A673 (cell line): ENCODE measurements at regions not wholly inside any gene's neighbourhood (a gene's known extent, or its start where the extent isn't known, plus 50 kb on each side); places are given as distances from the start of the nearest gene placed in this dataset.

Experiments used
- BruUV-seq: library from RNA; stranded (reverse); fragments of 400-500 nt; replicated peaks from 2 replicates; lab custom pipeline; 2021; lab: Mats Ljungman, UMichigan
- CTCF ChIA-PET: fragments of 300-600 bp; sonication (Branson Sonifier 250); formaldehyde crosslinking; loops from one replicate; lab custom pipeline; 2022; ENCODE audit warnings: antibody characterized with exemption; lab: Charles Lee
- POLR2A ChIA-PET: fragments of 300-600 bp; sonication (Branson Sonifier 250); formaldehyde crosslinking; loops from one replicate; lab custom pipeline; 2022; ENCODE audit warnings: antibody characterized with exemption; ENCODE audit not compliant: low non-redundant PET; lab: Charles Lee
- DNase-seq: peaks from one replicate; pipeline ENCODE4 v3.0.0-alpha.2; 2015; ENCODE audit warnings: low spot score
- H3K27ac ChIP-seq: fragments of 200-600 bp; sonication (generic); 2 replicates; pipeline ENCODE4 v1.5.1; 2016; ENCODE audit warnings: mixed run types, low read depth, mild to moderate bottlenecking, mixed read lengths, antibody characterized with exemption, low read length; ENCODE audit not compliant: poor library complexity, severe bottlenecking
- H3K27me3 ChIP-seq: fragments of 200-600 bp; sonication (generic); replicated peaks from 2 replicates; pipeline ENCODE4 v1.6.1; 2017; ENCODE audit warnings: mixed run types, low read depth, mild to moderate bottlenecking, mixed read lengths, antibody characterized with exemption, low read length; ENCODE audit not compliant: insufficient read depth, poor library complexity
- H3K36me3 ChIP-seq: fragments of 200-600 bp; sonication (generic); 2 replicates; pipeline ENCODE4 v1.6.1; 2016; ENCODE audit warnings: mixed run types, mild to moderate bottlenecking, mixed read lengths, antibody characterized with exemption, low read length; ENCODE audit not compliant: insufficient read depth, poor library complexity, severe bottlenecking
- H3K4me1 ChIP-seq: fragments of 200-600 bp; sonication (generic); 2 replicates; pipeline ENCODE4 v1.6.1; 2017; ENCODE audit warnings: mixed run types, mild to moderate bottlenecking, mixed read lengths, antibody characterized with exemption, low read length; ENCODE audit not compliant: insufficient read depth, poor library complexity, severe bottlenecking
- H3K4me3 ChIP-seq: fragments of 200-600 bp; sonication (generic); 2 replicates; pipeline ENCODE4 v1.5.1; 2016; ENCODE audit warnings: low read depth, mixed run types, mild to moderate bottlenecking, mixed read lengths, low read length; ENCODE audit not compliant: poor library complexity, severe bottlenecking
- H3K9me3 ChIP-seq: fragments of 200-600 bp; sonication (generic); 2 replicates; pipeline ENCODE4 v1.6.1; 2016; ENCODE audit warnings: mixed run types, low read depth, mild to moderate bottlenecking, mixed read lengths, antibody characterized with exemption, low read length; ENCODE audit not compliant: poor library complexity, severe bottlenecking
- CTCF ChIP-seq: fragments of 300-800, 200-600 bp; sonication (generic); conservative IDR thresholded peaks from 2 replicates; pipeline ENCODE4 v1.5.1; 2017; ENCODE audit warnings: low read depth, mild to moderate bottlenecking, antibody characterized with exemption, low read length, moderate library complexity, mixed read lengths
- EZH2 ChIP-seq: fragments of 200-600 bp; sonication (generic); IDR thresholded peaks from 2 replicates; pipeline ENCODE4 v1.6.1; 2017; ENCODE audit warnings: borderline replicate concordance, low read depth, mild to moderate bottlenecking, mixed read lengths, antibody characterized with exemption, low read length; ENCODE audit not compliant: poor library complexity, severe bottlenecking
- intact Hi-C: fragments of 100-400 bp; cut with micrococcal nuclease; formaldehyde crosslinking; loops from one replicate; pipeline ENCODE4 v1.10.0; 2022; ENCODE audit not compliant: unreplicated experiment

DNA sequence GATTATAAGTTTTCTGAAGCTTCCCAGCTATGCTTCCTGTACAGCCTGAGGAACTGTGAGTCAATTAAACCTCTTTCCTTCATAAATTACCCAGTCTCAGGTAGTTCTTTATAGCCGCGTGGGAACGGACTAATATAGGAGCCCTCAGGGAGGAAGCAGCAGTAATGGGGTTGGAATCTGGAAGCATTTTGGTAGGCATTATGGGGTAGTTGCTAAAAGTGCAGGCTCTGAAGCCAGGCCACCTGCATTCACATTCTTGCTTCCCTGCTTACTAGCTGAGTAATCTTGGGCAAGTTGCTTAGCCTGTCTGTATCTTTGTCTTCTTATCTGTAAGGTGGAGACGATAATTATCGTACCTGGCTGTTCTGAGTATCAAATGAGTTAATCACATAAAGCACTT lies 137.9 kb upstream of the NHS start:
- ChIA-PET CTCF (no interaction called here), POLR2A (no interaction called here)
- H3K36me3 ChIP-seq, result no peaks in the 10 kb centered on the region
- no peak overlapping the region for H3K4me3 ChIP-seq
- H3K27me3 ChIP-seq, result peaks cover 9% of the 10 kb centered on the region
- H3K4me1 ChIP-seq, result no peaks in the 10 kb centered on the region
- intact Hi-C loops, result no loop called here
- no peak overlapping the region for H3K27ac ChIP-seq
- TF ChIP-seq EZH2, result no peak
- no peaks in the 10 kb centered on the region for H3K9me3 ChIP-seq
- BruUV-seq, result no TSS peak
- DNase-seq, result no peak

GRCh38 chrX:17242470-17242869 lies 132.5 kb upstream of the NHS start:
- intact Hi-C loops, result loop anchor here (2.0 to 5.0 kb wide), 2 partner anchors 348 to 450 kb away; no protein-coding TSS in a partner anchor
- Histone ChIP-seq H3K9me3 (no peaks in the 10 kb centered on the region), H3K4me1 (no peaks in the 10 kb centered on the region), H3K4me3 (no peak overlapping the region), H3K36me3 (no peaks in the 10 kb centered on the region), H3K27ac (no peak overlapping the region), H3K27me3 (peaks cover 9% of the 10 kb centered on the region)
- TF ChIP-seq CTCF (peak; percentile 86), EZH2 (no peak)
- DNase-seq, result peak; percentile 62
- BruUV-seq, result no TSS peak
- ChIA-PET POLR2A (no interaction called here), CTCF (interaction anchor here (0.6 to 1.3 kb wide), 4 partner anchors 119 to 1135 kb away, joined by 3 to 7 read pairs (median 4); no protein-coding TSS in a partner anchor)

GRCh38 chrX:17247144-17247543 lies 127.9 kb upstream of the NHS start:
- intact Hi-C loops, result no loop called here
- H3K4me1 ChIP-seq, result no peaks in the 10 kb centered on the region
- CTCF ChIA-PET, result interaction anchor here (0.7 kb wide), 1 partner anchor 1447 kb away, joined by 3 read pairs; no protein-coding TSS in a partner anchor
- DNase-seq, result no peak
- POLR2A ChIA-PET, result no interaction called here
- no peaks in the 10 kb centered on the region for H3K36me3 ChIP-seq
- no TSS peak for BruUV-seq
- H3K9me3 ChIP-seq, result no peaks in the 10 kb centered on the region
- no peak overlapping the region for H3K27ac ChIP-seq
- H3K27me3 ChIP-seq, result peaks cover 12% of the 10 kb centered on the region
- H3K4me3 ChIP-seq, result no peak overlapping the region
- TF ChIP-seq EZH2 (no peak), CTCF (no peak)

DNA sequence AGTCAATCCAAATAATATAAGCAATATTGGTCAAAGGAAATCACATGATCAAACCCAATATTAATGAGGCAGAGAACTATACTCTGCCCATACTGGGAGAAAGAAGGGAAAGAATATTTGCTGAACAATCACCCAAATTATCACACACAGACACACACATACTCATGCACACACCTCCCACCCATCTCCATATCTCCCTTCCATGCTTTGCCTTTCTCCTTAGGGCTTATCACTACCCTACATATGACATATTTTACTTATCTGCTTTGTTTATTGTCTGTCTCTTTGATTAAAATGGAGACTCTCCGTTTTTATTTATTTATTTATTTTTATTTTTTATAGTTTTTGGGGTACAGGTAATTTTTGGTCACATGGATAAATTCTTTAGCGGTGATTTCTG lies 112.9 kb upstream of the NHS start:
- H3K4me3 ChIP-seq, result no peak overlapping the region
- no peaks in the 10 kb centered on the region for H3K27me3 ChIP-seq
- no peak for DNase-seq
- no peaks in the 10 kb centered on the region for H3K36me3 ChIP-seq
- no peaks in the 10 kb centered on the region for H3K4me1 ChIP-seq
- ChIA-PET CTCF (no interaction called here), POLR2A (no interaction called here)
- TF ChIP-seq EZH2 (no peak), CTCF (no peak)
- H3K9me3 ChIP-seq, result no peaks in the 10 kb centered on the region
- H3K27ac ChIP-seq, result no peak overlapping the region
- intact Hi-C loops, result no loop called here
- BruUV-seq, result no TSS peak
